Activated CD8-positive, alpha-beta memory T cell treated with anti-CD3 and anti-CD28 coated beads, Interleukin-2, amount 50 U/mL, for 48 hours (primary cell): ENCODE measurements at regions not wholly inside any gene's neighbourhood (a gene's known extent, or its start where the extent isn't known, plus 50 kb on each side); places are given as distances from the start of the nearest gene placed in this dataset.

Source experiments
- DNase-seq: peaks from one replicate; pipeline ENCODE4 v3.0.0-alpha.2; 2020

DNA sequence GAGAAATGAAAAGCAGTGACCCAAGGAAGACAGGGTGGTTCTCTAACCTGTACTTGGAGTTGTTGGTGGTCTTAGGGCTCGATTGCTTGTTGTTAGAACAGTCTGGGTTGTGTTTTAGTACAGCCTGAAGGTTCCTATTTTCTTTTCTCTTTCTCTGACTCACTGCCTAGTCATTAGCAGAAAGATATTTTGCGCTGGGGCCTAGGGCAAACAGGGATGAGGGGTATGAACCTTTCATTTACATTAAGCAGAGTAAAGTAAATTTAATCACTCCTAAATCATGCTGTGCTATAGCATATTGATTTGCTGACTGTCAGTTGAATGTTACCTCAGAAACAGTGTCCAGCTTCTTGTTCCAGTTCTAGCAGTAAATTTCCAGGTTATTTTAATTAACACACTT lies 197.2 kb downstream of the RWDD3 start:
- no peak for DNase-seq

DNA sequence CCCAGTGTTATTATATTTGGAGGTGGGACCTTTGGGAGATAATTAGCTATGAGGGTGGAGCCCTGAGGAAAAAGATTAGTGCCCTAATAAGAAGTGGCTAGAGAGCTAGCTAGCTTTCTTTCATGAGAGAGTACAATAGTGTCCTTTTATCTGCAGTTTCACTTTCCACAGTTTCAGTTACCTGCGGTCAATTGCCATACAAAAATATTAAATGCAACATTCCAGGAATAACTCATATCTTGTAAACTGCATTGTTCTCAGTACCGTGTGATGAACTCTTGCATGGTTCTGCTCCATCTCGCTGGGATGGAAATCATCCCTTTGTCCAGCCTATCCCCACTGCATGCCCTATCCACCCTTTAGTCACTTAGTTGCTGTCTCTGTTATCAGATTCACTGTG lies 201.6 kb downstream of the RWDD3 start:
- no peak for DNase-seq

GRCh38 chr1:95437011-95437410 lies 203.0 kb downstream of the RWDD3 start:
- DNase-seq, result no peak

DNA sequence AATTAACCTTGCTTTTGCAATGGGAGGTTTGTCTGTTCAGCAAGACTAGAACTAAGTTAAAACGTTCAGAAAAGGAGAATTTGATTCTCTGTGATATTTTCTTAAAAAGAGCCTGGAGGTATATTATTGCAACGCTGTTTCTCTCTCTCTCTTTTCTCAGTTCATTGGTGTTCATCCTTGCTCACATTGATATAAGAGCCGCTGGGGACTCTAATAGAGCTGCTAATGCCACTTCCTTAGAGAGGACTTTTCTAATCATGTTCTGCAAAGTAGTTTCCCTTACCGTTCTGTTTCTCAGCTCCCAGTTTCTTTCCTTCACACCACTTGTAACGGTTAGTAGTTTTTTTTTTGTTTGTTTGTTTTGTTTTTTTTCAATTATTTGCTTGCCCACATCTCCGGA lies 203.8 kb downstream of the RWDD3 start:
- DNase-seq, result no peak

GRCh38 chr1:95438218-95438948 lies 204.4 kb downstream of the RWDD3 start:
- no peak for DNase-seq

GRCh38 chr1:95440511-95440910 lies 206.5 kb downstream of the RWDD3 start:
- no peak for DNase-seq

- no peak for DNase-seq
These were observed 215.5 kb downstream of the RWDD3 start for GRCh38 chr1:95449516-95449915.

- DNase-seq, result no peak
These were observed 217.0 kb downstream of the RWDD3 start for GRCh38 chr1:95451054-95451453.

DNA sequence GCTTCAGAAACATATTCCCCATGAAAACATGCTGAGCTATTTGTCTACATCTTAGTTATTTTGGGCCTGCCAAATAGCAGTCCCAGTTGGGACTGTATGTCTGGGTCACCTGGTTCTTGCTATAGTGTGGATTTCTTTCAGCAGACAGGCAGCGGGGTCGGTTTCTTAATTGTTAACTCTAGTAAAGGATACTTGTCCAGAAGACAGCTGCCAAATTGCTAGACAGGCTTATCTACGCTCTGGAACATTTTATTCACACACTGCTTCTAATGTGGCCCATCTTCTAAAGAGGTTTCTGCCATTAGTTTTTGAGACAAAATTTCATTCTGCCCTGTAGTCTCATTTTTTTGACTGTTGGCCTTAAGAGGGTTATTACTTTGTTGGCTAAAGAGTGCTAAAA lies 217.9 kb downstream of the RWDD3 start:
- no peak for DNase-seq

DNA sequence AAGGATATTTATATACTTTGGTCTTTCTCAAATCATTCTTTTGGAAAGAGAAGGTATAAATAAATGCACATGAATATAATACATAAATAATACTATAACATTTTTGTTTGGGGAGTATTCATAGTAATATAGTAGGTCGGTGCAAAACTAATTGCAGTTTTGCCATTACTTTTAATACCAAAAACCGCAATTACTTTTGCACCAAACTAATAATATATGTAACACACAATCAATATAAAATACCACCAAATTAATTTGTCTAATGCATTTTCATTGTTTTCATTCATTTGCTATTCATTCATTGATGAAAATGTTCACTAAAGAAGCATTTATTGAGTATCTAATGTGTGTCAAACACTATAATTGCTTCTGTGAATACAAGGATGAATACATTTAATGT lies 219.0 kb downstream of the RWDD3 start:
- no peak for DNase-seq

DNA sequence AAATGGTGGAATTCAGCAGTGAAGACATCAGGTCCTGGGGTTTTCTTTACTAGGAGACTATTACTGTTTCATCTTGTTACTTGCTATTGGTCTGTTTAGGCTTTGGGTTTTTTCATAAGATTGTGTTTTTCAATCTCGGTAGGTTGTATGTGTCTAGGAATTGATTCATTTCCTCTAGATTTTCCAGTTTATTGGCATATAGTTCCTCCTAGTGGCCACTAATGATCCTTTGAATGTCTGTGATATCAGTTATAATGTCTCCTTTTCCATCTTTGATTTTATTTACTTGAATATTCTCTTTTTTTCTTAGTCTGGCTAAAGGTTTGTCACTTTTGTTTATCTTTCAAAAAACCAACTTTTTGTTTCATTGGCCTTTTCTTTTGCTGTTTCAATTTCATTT lies 233.0 kb downstream of the RWDD3 start:
- DNase-seq, result no peak

GRCh38 chr1:95475686-95476457 lies 241.9 kb downstream of the RWDD3 start:
- DNase-seq, result no peak

DNA sequence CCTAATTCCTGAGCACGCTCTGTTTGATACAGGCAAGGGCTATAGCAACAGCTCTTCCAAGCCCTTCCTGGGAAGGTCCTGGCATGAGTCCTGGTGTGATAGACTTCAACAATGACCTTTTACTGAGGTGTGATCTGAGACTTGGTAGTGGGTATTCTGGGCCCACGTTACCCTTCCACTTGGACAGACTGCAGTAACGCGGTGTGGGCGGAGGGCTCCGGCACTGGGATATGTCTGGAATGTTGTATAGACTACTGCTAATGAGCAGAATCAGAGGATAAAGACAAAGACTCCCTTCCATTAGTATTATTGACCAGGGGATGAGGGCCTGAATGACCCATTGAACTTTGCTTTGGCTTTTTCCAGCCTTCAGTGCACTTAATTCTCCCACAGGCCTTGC lies 262.3 kb downstream of the RWDD3 start:
- DNase-seq, result no peak

DNA sequence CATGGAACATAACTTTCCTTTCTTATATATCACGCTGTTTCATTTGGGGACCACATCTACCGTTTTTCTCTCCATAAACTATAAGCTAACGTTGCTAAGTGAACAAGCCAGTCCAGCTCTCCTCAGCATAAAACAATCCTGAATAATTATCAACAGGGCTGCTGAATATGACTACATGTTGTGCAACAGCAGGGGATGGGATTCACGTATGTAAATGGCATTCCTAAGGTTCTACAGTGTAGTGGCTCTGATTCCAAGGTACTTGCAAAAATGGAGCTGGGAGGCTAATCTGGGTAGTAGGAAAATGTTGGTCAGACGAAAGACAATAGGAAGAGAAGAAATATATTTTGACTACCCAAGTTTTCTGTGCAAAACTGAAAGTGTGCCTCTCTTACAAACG lies 262.8 kb downstream of the RWDD3 start:
- DNase-seq, result no peak

- no peak for DNase-seq
These were observed 263.6 kb downstream of the RWDD3 start for GRCh38 chr1:95497566-95497965.

- no peak for DNase-seq
These were observed 269.4 kb downstream of the RWDD3 start for GRCh38 chr1:95503278-95504030.

- no peak for DNase-seq
These were observed 270.3 kb downstream of the RWDD3 start for GRCh38 chr1:95504321-95504720.

- no peak for DNase-seq
These were observed 272.9 kb downstream of the RWDD3 start for GRCh38 chr1:95506736-95507414.

DNA sequence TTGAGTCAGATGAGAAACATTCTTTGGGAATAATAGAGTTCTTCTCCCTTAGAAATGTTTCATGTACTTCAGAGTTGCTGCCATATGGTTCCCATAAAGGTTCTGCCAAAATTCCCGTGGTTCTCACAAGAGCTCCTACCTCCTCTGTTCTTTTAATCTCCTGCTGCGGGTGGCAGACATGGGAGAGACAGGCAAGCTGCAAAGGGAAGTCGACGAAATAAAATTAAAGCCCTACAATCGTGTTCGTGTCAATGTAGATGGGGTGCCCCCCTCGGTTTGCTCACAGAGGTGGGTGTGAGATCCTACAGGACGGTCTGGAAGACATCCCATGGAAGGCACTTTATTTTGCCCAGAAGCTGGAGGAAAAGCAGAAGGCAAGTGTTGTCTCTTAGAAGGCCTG lies 276.0 kb downstream of the RWDD3 start:
- no peak for DNase-seq

GRCh38 chr1:95512925-95513324 lies 278.9 kb downstream of the RWDD3 start:
- no peak for DNase-seq

DNA sequence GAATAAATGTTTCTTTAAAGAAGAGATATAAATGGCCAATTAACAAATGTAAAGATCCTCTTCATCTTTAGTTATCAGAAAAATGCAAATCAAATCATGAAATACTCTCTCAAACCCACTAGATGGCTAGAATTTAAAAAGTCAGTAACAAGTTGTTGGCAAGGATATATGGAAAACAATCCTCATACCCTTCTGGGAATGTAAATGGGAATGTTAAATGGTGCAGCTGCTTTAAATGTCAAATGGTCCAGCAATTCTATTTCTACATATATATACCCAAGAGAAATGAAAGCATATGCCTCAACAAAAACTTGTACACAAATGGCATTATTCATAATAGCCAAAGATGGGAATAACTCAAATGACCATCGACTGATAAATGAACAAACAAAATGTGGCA lies 283.5 kb downstream of the RWDD3 start:
- DNase-seq, result no peak

DNA sequence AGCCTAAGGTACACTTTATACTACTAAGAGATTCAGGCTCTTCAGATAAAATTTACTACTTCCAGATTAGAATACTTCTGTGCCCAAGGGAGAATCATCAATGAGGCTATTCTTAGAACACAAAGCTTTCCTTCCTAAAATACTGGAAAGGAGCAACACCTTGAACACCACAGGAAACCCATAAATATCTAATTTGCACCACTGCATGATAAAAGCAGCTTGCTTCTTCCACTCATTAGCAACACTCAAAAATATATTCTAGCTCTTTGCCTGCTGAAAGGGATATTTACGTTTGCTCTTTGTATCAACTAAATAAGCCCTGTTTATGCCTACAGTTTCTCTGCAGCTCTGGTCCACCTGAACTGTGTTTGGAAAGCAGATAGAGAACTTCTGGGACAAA lies 284.3 kb downstream of the RWDD3 start:
- no peak for DNase-seq

- DNase-seq, result no peak
These were observed 286.4 kb downstream of the RWDD3 start for GRCh38 chr1:95520390-95520789.
